ENCODE measurements at regions not wholly inside any gene's neighbourhood (a gene's known extent, or its start where the extent isn't known, plus 50 kb on each side); places are given as distances from the start of the nearest gene placed in this dataset.
"Not testable (repeated sequence)": the region's sequence is repeated elsewhere in the genome, so short reads cannot be mapped to it uniquely, and the experiment has no call there.

- Mint-ChIP-seq H3K36me3 (ENCODE audit: insufficient read depth, unreplicated experiment) (no peaks in the 10 kb centered on the region), H3K27ac (ENCODE audit: unreplicated experiment) (peak overlapping the region; percentile 64), H3K9me3 (ENCODE audit: low read depth, unreplicated experiment) (peaks cover 2% of the 10 kb centered on the region), H3K27me3 (ENCODE audit: unreplicated experiment) (no peaks in the 10 kb centered on the region), H3K4me1 (ENCODE audit: low read depth, unreplicated experiment) (peaks cover 14% of the 10 kb centered on the region), H3K4me3 (ENCODE audit: low read depth, unreplicated experiment) (no peak overlapping the region)
- intact Hi-C loops (cut with micrococcal nuclease; ENCODE audit: unreplicated experiment): no loop called here
- CTCF ChIA-PET: no interaction called here
- TF ChIP-seq CTCF (IDR thresholded peaks at IDR 0.05; ENCODE audit: unreplicated experiment): no peak
- no peak for DNase-seq
- BruUV-seq (replicated peaks): no TSS peak
Observed at GRCh38 chr3:109863701-109864100, 526.4 kb upstream of the DPPA4 start.

- no TSS peak for BruUV-seq (replicated peaks)
- H3K27me3 Mint-ChIP-seq (ENCODE audit: unreplicated experiment): no peaks in the 10 kb centered on the region
- CTCF ChIA-PET: no interaction called here
- TF ChIP-seq CTCF (IDR thresholded peaks at IDR 0.05; ENCODE audit: unreplicated experiment): no peak
- H3K36me3 Mint-ChIP-seq (ENCODE audit: insufficient read depth, unreplicated experiment): no peaks in the 10 kb centered on the region
- intact Hi-C loops (cut with micrococcal nuclease; ENCODE audit: unreplicated experiment): no loop called here
- peaks cover 14% of the 10 kb centered on the region for H3K4me1 Mint-ChIP-seq (ENCODE audit: low read depth, unreplicated experiment)
- peaks cover 2% of the 10 kb centered on the region for H3K9me3 Mint-ChIP-seq (ENCODE audit: low read depth, unreplicated experiment)
- H3K4me3 Mint-ChIP-seq (ENCODE audit: low read depth, unreplicated experiment): no peak overlapping the region
- DNase-seq: no peak
- H3K27ac Mint-ChIP-seq (ENCODE audit: unreplicated experiment): peak overlapping the region; percentile 64
Observed at GRCh38 chr3:109864452-109864851, 527.1 kb upstream of the DPPA4 start.

- TF ChIP-seq CTCF (IDR thresholded peaks at IDR 0.05; ENCODE audit: unreplicated experiment): no peak
- Mint-ChIP-seq H3K4me1 (ENCODE audit: low read depth, unreplicated experiment) (no peaks in the 10 kb centered on the region), H3K4me3 (ENCODE audit: low read depth, unreplicated experiment) (no peak overlapping the region), H3K36me3 (ENCODE audit: insufficient read depth, unreplicated experiment) (no peaks in the 10 kb centered on the region), H3K27me3 (ENCODE audit: unreplicated experiment) (no peaks in the 10 kb centered on the region), H3K9me3 (ENCODE audit: low read depth, unreplicated experiment) (peaks cover 6% of the 10 kb centered on the region), H3K27ac (ENCODE audit: unreplicated experiment) (no peak overlapping the region)
- CTCF ChIA-PET: no interaction called here
- no peak for DNase-seq
- intact Hi-C loops (cut with micrococcal nuclease; ENCODE audit: unreplicated experiment): no loop called here
- no TSS peak for BruUV-seq (replicated peaks)
Observed at GRCh38 chr3:109869586-109869985, 532.2 kb upstream of the DPPA4 start.

- H3K4me1 Mint-ChIP-seq (ENCODE audit: low read depth, unreplicated experiment): no peaks in the 10 kb centered on the region
- DNase-seq: no peak
- CTCF ChIA-PET: no interaction called here
- intact Hi-C loops (cut with micrococcal nuclease; ENCODE audit: unreplicated experiment): no loop called here
- peaks cover 13% of the 10 kb centered on the region for H3K9me3 Mint-ChIP-seq (ENCODE audit: low read depth, unreplicated experiment)
- no TSS peak for BruUV-seq (replicated peaks)
- no peaks in the 10 kb centered on the region for H3K36me3 Mint-ChIP-seq (ENCODE audit: insufficient read depth, unreplicated experiment)
- H3K27me3 Mint-ChIP-seq (ENCODE audit: unreplicated experiment): no peaks in the 10 kb centered on the region
- TF ChIP-seq CTCF (IDR thresholded peaks at IDR 0.05; ENCODE audit: unreplicated experiment): no peak
- no peak overlapping the region for H3K27ac Mint-ChIP-seq (ENCODE audit: unreplicated experiment)
- no peak overlapping the region for H3K4me3 Mint-ChIP-seq (ENCODE audit: low read depth, unreplicated experiment)
Observed at GRCh38 chr3:109874896-109875708, 537.8 kb upstream of the DPPA4 start.

GRCh38 chr3:109877616-109878015, 540.3 kb upstream of the DPPA4 start:
- DNase-seq; BruUV-seq (replicated peaks); H3K27ac Mint-ChIP-seq (ENCODE audit: unreplicated experiment); intact Hi-C loops (cut with micrococcal nuclease; ENCODE audit: unreplicated experiment); H3K36me3 Mint-ChIP-seq (ENCODE audit: insufficient read depth, unreplicated experiment); H3K4me1 Mint-ChIP-seq (ENCODE audit: low read depth, unreplicated experiment); H3K27me3 Mint-ChIP-seq (ENCODE audit: unreplicated experiment); CTCF ChIA-PET; H3K4me3 Mint-ChIP-seq (ENCODE audit: low read depth, unreplicated experiment): not testable (repeated sequence)
- H3K9me3 Mint-ChIP-seq (ENCODE audit: low read depth, unreplicated experiment): peaks cover 12% of the 10 kb centered on the region

Data from Calu3 (cell line).